Mesenchymal stem cell (in vitro differentiated cells and primary cell): ENCODE measurements at regions not wholly inside any gene's neighbourhood (a gene's known extent, or its start where the extent isn't known, plus 50 kb on each side); places are given as distances from the start of the nearest gene placed in this dataset.
A peak's percentile ranks its signal among the peaks of the same experiment; 100 is the strongest.

Experiments used
- DNase-seq: peaks from one replicate; pipeline ENCODE4 v3.0.0-alpha.2; 2013
- H2AFZ ChIP-seq: one replicate; pipeline ENCODE4 v1.6.1; 2013; ENCODE audit warnings: low read depth, mild to moderate bottlenecking, control low read depth, inconsistent platforms, low read length, moderate library complexity
- H2AK5ac ChIP-seq: 2 replicates; pipeline ENCODE4 v1.6.1; 2013; ENCODE audit warnings: low read length, moderate library complexity, mild to moderate bottlenecking, inconsistent platforms; ENCODE audit not compliant: severe bottlenecking
- H2BK120ac ChIP-seq: one replicate; pipeline ENCODE4 v1.6.1; 2013; ENCODE audit warnings: low read depth, mild to moderate bottlenecking, inconsistent platforms, low read length, moderate library complexity
- H2BK12ac ChIP-seq, 2 experiments: one replicate each; pipeline ENCODE4 v1.6.1; 2013; ENCODE audit warnings: inconsistent platforms in 2 of 2, low read length in 2 of 2, mild to moderate bottlenecking in 2 of 2, moderate library complexity in 2 of 2, control low read depth in 1 of 2
- H2BK15ac ChIP-seq: one replicate; pipeline ENCODE4 v1.6.1; 2013; ENCODE audit warnings: mild to moderate bottlenecking, low read depth, inconsistent platforms; ENCODE audit not compliant: poor library complexity, severe bottlenecking
- H2BK5ac ChIP-seq: 2 replicates; pipeline ENCODE4 v1.6.1; 2013; ENCODE audit warnings: low read depth, mild to moderate bottlenecking, low read length, control low read depth, inconsistent platforms; ENCODE audit not compliant: poor library complexity, severe bottlenecking
- H3K14ac ChIP-seq, 2 experiments: one replicate each; pipeline ENCODE4 v1.6.1; 2013; ENCODE audit warnings: inconsistent platforms in 2 of 2, low read length in 2 of 2, control low read depth in 1 of 2, mild to moderate bottlenecking in 1 of 2, moderate library complexity in 1 of 2
- H3K18ac ChIP-seq, 2 experiments: one replicate each; pipeline ENCODE4 v1.6.1; 2013; ENCODE audit warnings: inconsistent platforms in 2 of 2, low read length in 2 of 2, control low read depth in 1 of 2, low read depth in 1 of 2, mild to moderate bottlenecking in 1 of 2
- H3K23ac ChIP-seq, 2 experiments: one replicate each; pipeline ENCODE4 v1.6.1; 2013; ENCODE audit warnings: inconsistent platforms in 2 of 2, low read length in 2 of 2, mild to moderate bottlenecking in 2 of 2, moderate library complexity in 2 of 2, control low read depth in 1 of 2
- H3K27ac ChIP-seq: 2 replicates; pipeline ENCODE4 v1.5.1; 2013; ENCODE audit warnings: mild to moderate bottlenecking, moderate library complexity, low read length, control low read depth, inconsistent platforms; ENCODE audit not compliant: poor library complexity, severe bottlenecking
- H3K27me3 ChIP-seq, 2 experiments: 2 replicates each; pipeline versions ENCODE4 v1.6.1 to v1.7.0; 2013; ENCODE audit warnings: low read length in 2 of 2, mild to moderate bottlenecking in 2 of 2, moderate library complexity in 2 of 2, control low read depth in 1 of 2, inconsistent platforms in 1 of 2; ENCODE audit not compliant: control insufficient read depth in 1 of 2, insufficient read depth in 1 of 2
- H3K36me3 ChIP-seq, 2 experiments: 2 replicates each; pipeline versions ENCODE4 v1.6.1 to v1.7.0; 2013; ENCODE audit warnings: low read length in 2 of 2, control low read depth in 1 of 2, inconsistent platforms in 1 of 2, low read depth in 1 of 2, mild to moderate bottlenecking in 1 of 2; ENCODE audit not compliant: insufficient read depth in 2 of 2, control insufficient read depth in 1 of 2
- H3K4ac ChIP-seq, 2 experiments: one replicate each; pipeline ENCODE4 v1.6.1; 2013; ENCODE audit warnings: inconsistent platforms in 2 of 2, low read length in 2 of 2, mild to moderate bottlenecking in 2 of 2, moderate library complexity in 2 of 2, control low read depth in 1 of 2, low read depth in 1 of 2
- H3K4me1 ChIP-seq: 2 replicates; pipeline ENCODE4 v1.6.1; 2013; ENCODE audit warnings: low read depth, low read length, control low read depth; ENCODE audit not compliant: control insufficient read depth, insufficient read depth
- H3K4me2 ChIP-seq: 2 replicates; pipeline ENCODE4 v1.6.1; 2013; ENCODE audit warnings: low read length, mild to moderate bottlenecking, inconsistent platforms; ENCODE audit not compliant: poor library complexity, severe bottlenecking
- H3K4me3 ChIP-seq, 2 experiments: 2 replicates each; pipeline versions ENCODE4 v1.5.1 to v1.7.0; 2013; ENCODE audit warnings: low read length in 2 of 2, mild to moderate bottlenecking in 2 of 2, control low read depth in 1 of 2, low read depth in 1 of 2; ENCODE audit not compliant: insufficient read depth in 1 of 2
- H3K79me1 ChIP-seq: replicated peaks from 2 replicates; pipeline ENCODE4 v1.6.1; 2013; ENCODE audit warnings: mild to moderate bottlenecking, control low read depth, low read length, inconsistent platforms; ENCODE audit not compliant: poor library complexity, severe bottlenecking
- H3K9ac ChIP-seq: 2 replicates; pipeline ENCODE4 v1.7.0; 2013; ENCODE audit warnings: mild to moderate bottlenecking, low read length, moderate library complexity
- H3K9me3 ChIP-seq: 2 replicates; pipeline ENCODE4 v1.7.0; 2013; ENCODE audit warnings: mild to moderate bottlenecking, low read length; ENCODE audit not compliant: control insufficient read depth
- H4K8ac ChIP-seq: one replicate; pipeline ENCODE4 v1.6.1; 2013; ENCODE audit warnings: inconsistent platforms, mild to moderate bottlenecking, low read length, moderate library complexity
- H4K91ac ChIP-seq: one replicate; pipeline ENCODE4 v1.6.1; 2013; ENCODE audit warnings: mild to moderate bottlenecking, low read length, inconsistent platforms
- WGBS: methylation state at CpG from one replicate; pipeline ENCODE4 v1.1.7; 2013; ENCODE audit warnings: mixed read lengths; 5-methylcytosine and 5-hydroxymethylcytosine counted together

DNA sequence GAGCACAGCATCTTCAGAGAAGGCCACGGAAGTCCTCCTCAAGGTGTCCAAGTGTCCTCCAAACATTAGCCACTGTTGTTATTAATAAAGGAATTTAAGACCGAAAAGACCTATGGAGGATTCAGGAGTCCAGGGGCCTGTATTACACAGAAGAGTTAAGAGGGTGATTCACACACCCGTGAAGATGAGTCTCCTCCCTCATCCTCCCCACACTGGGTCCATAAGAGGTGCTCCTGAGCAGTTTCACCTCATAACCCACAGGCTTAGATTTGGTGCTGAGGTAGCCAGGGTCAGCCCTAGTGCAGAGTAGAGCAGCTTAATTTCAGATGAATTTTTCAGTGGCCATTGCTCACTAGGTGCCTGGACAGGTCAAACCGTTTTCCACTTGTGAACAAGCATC, 65.3 kb downstream of the PRR18 start:
- no peak for DNase-seq
- H4K8ac ChIP-seq, result no peak overlapping the region
- no peak overlapping the region for H3K9ac ChIP-seq
- 76% methylated on average over 1 of the region's 4 CpGs for WGBS
- H3K4me2 ChIP-seq, result no peak overlapping the region
- no peak overlapping the region for H3K14ac ChIP-seq
- no peak overlapping the region for H3K18ac ChIP-seq
- no peaks in the 10 kb centered on the region for H3K9me3 ChIP-seq
- H2AFZ ChIP-seq, result no peak overlapping the region
- peaks cover 28 to 35% of the 10 kb centered on the region in 2 experiments for H3K27me3 ChIP-seq
- no peak overlapping the region for H3K4me3 ChIP-seq
- no peak overlapping the region for H4K91ac ChIP-seq
- H2BK120ac ChIP-seq, result no peak overlapping the region
- H2BK5ac ChIP-seq, result no peak overlapping the region
- H2AK5ac ChIP-seq, result no peak overlapping the region
- H3K23ac ChIP-seq, result no peak overlapping the region
- no peaks in the 10 kb centered on the region for H3K4me1 ChIP-seq
- H2BK15ac ChIP-seq, result no peak overlapping the region
- no peak overlapping the region for H2BK12ac ChIP-seq
- no peaks in the 10 kb centered on the region for H3K36me3 ChIP-seq
- H3K4ac ChIP-seq, result no peak overlapping the region
- no peaks in the 10 kb centered on the region for H3K79me1 ChIP-seq
- no peak overlapping the region for H3K27ac ChIP-seq

DNA sequence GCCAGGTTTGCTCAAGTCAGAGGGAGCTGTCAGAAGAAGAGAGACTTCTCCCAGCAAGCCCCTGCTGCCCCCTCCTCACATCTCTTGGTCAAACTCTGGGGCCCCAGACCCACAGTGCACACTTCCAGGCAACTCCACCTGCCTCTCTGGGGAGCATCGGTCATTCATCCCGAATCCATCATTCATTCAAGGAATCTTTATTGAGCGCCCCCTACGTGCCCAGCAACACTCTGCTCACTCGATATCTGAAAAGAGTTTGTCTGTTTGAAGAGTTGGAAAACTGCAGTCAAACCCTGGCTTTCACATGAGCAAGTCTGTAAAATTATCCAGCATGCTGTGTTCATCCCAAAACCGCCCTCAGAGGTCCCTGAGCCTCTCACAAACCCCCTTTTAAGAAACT, 66.2 kb downstream of the PRR18 start:
- H2BK120ac ChIP-seq, result no peak overlapping the region
- no peaks in the 10 kb centered on the region for H3K9me3 ChIP-seq
- H2BK12ac ChIP-seq, result no peak overlapping the region
- no peak overlapping the region for H2AFZ ChIP-seq
- H2BK15ac ChIP-seq, result no peak overlapping the region
- H3K36me3 ChIP-seq, result no peaks in the 10 kb centered on the region
- peaks cover 28 to 38% of the 10 kb centered on the region in 2 experiments for H3K27me3 ChIP-seq
- H2AK5ac ChIP-seq, result no peak overlapping the region
- H3K4me2 ChIP-seq, result no peak overlapping the region
- H4K8ac ChIP-seq, result no peak overlapping the region
- H3K18ac ChIP-seq, result no peak overlapping the region
- no peak overlapping the region for H4K91ac ChIP-seq
- no peaks in the 10 kb centered on the region for H3K4me1 ChIP-seq
- no peaks in the 10 kb centered on the region for H3K79me1 ChIP-seq
- no peak overlapping the region for H3K4me3 ChIP-seq
- 64% methylated on average over 6 of the region's 6 CpGs for WGBS
- no peak overlapping the region for H3K4ac ChIP-seq
- H3K9ac ChIP-seq, result no peak overlapping the region
- no peak overlapping the region for H3K14ac ChIP-seq
- no peak overlapping the region for H2BK5ac ChIP-seq
- H3K23ac ChIP-seq, result no peak overlapping the region
- DNase-seq, result no peak
- H3K27ac ChIP-seq, result no peak overlapping the region

GRCh38 chr6:166240889-166241288, 67.3 kb downstream of the PRR18 start:
- no peak overlapping the region for H2BK12ac ChIP-seq
- WGBS, result 31% methylated on average over 8 of the region's 11 CpGs
- no peak for DNase-seq

DNA sequence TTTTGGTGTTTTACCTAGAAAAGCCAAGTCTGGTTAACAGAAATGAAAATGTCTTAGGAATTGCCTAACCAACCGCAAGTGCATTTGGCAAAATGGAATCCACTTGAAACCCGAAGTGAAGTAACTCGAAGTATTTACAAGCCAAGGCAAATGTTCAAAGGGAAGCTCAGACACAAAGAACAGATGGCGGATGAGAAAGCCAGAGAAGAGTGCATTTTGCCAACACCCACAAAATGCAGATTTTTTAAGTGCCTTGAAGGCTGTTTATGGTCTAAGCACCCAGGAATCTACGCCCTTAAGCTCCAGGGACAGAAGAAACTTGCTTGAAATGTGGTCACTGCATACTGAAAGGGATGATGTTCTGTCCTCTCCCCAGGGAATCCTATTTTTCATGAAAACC, 70.0 kb upstream of the TBXT start:
- no peaks in the 10 kb centered on the region for H3K36me3 ChIP-seq
- H3K4me3 ChIP-seq, result no peak overlapping the region
- no peak overlapping the region for H3K18ac ChIP-seq
- H2AFZ ChIP-seq, result no peak overlapping the region
- no peak overlapping the region for H2BK5ac ChIP-seq
- no peak overlapping the region for H3K14ac ChIP-seq
- 79% methylated on average over 4 of the region's 5 CpGs for WGBS
- H3K4me1 ChIP-seq, result no peaks in the 10 kb centered on the region
- no peaks in the 10 kb centered on the region for H3K79me1 ChIP-seq
- H2AK5ac ChIP-seq, result no peak overlapping the region
- no peak overlapping the region for H2BK15ac ChIP-seq
- no peak for DNase-seq
- no peak overlapping the region for H4K8ac ChIP-seq
- H3K9me3 ChIP-seq, result no peaks in the 10 kb centered on the region
- H4K91ac ChIP-seq, result no peak overlapping the region
- H3K9ac ChIP-seq, result no peak overlapping the region
- no peak overlapping the region for H3K4me2 ChIP-seq
- no peak overlapping the region for H2BK12ac ChIP-seq
- no peak overlapping the region for H3K27ac ChIP-seq
- H2BK120ac ChIP-seq, result no peak overlapping the region
- peaks cover 12 to 34% of the 10 kb centered on the region in 2 experiments for H3K27me3 ChIP-seq
- no peak overlapping the region for H3K23ac ChIP-seq
- no peak overlapping the region for H3K4ac ChIP-seq

More at GRCh38 chr6:166240889-166241288, 67.3 kb downstream of the PRR18 start:
- Histone ChIP-seq H3K14ac (peak overlapping the region in 1 of 2 experiments; percentile 49), H3K4ac (no peak overlapping the region), H2BK120ac (no peak overlapping the region), H2BK5ac (no peak overlapping the region), H3K4me2 (no peak overlapping the region), H2BK15ac (no peak overlapping the region), H3K27me3 (peaks cover 28 to 38% of the 10 kb centered on the region in 2 experiments), H4K8ac (no peak overlapping the region), H3K4me1 (no peaks in the 10 kb centered on the region), H3K9ac (no peak overlapping the region), H3K18ac (no peak overlapping the region), H3K23ac (no peak overlapping the region), H3K79me1 (no peaks in the 10 kb centered on the region), H4K91ac (no peak overlapping the region), H2AFZ (no peak overlapping the region), H3K36me3 (no peaks in the 10 kb centered on the region), H3K4me3 (no peak overlapping the region), H2AK5ac (no peak overlapping the region), H3K27ac (no peak overlapping the region), H3K9me3 (no peaks in the 10 kb centered on the region)
